OCI-LY7 (cell line): ENCODE measurements at regions not wholly inside any gene's neighbourhood (a gene's known extent, or its start where the extent isn't known, plus 50 kb on each side); places are given as distances from the start of the nearest gene placed in this dataset.

Source experiments
- CTCF ChIP-seq: fragments of 200-600 bp; sonication (generic); conservative IDR thresholded peaks from 2 replicates; pipeline ENCODE4 v1.5.1; 2014; ENCODE audit warnings: mild to moderate bottlenecking, antibody characterized with exemption, low read length, moderate library complexity, mixed read lengths
- EZH2phosphoT487 ChIP-seq: fragments of 200-600 bp; sonication (generic); IDR thresholded peaks from 2 replicates; pipeline ENCODE4 v1.6.1; 2018; ENCODE audit warnings: low read depth, borderline replicate concordance, mild to moderate bottlenecking, mixed run types, antibody characterized with exemption, low read length, moderate library complexity, mixed read lengths

GRCh38 chr4:136017556-136017955, 1514.7 kb downstream of the PCDH18 start:
- TF ChIP-seq CTCF, result no peak
- TF ChIP-seq EZH2phosphoT487, result no peak
